HCT116 (cell line): ENCODE measurements at regions not wholly inside any gene's neighbourhood (a gene's known extent, or its start where the extent isn't known, plus 50 kb on each side); places are given as distances from the start of the nearest gene placed in this dataset.

Source experiments
- EGR1 ChIP-seq: IDR thresholded peaks from 2 replicates; pipeline ENCODE4 v1.6.1; 2012; ENCODE audit warnings: low read depth
- EZH2 ChIP-seq: fragments of 200-600 bp; sonication (generic); IDR thresholded peaks from 2 replicates; pipeline ENCODE4 v1.6.1; 2017; ENCODE audit warnings: antibody characterized with exemption, mixed run types
- POLR2A ChIP-seq: IDR thresholded peaks from 2 replicates; pipeline ENCODE4 v1.7.0; 2011; ENCODE audit warnings: borderline replicate concordance; ENCODE audit not compliant: insufficient read depth, insufficient read length; ENCODE audit errors: extremely low read depth
- POLR2AphosphoS5 ChIP-seq: IDR thresholded peaks from 2 replicates; pipeline ENCODE4 v1.6.1; 2011; ENCODE audit warnings: mild to moderate bottlenecking, low read depth, low read length, moderate library complexity
- SIN3A ChIP-seq: IDR thresholded peaks from 2 replicates; pipeline ENCODE4 v1.6.1; 2012; ENCODE audit warnings: low read depth
- YY1 ChIP-seq: IDR thresholded peaks from 2 replicates; pipeline ENCODE4 v1.6.1; 2011; ENCODE audit warnings: low read length, low read depth, moderate library complexity, mild to moderate bottlenecking; ENCODE audit not compliant: insufficient replicate concordance; ENCODE audit errors: extremely low read depth
- TF ChIP-seq, protein P1 (sequence below), 3 experiments: fragments of 200-600 bp in 1 of 3; sonication (generic) in 1 of 3; IDR thresholded peaks in 2 of 3; conservative IDR thresholded peaks in 1 of 3; 2 replicates each; pipeline ENCODE4 v1.5.1; 2012 to 2017; ENCODE audit warnings: low read depth in 2 of 3, low read length in 2 of 3, antibody characterized with exemption in 1 of 3, borderline replicate concordance in 1 of 3, control low read depth in 1 of 3, mild to moderate bottlenecking in 1 of 3, mixed read lengths in 1 of 3, mixed run types in 1 of 3, moderate library complexity in 1 of 3; ENCODE audit not compliant: insufficient read depth in 1 of 3
- TF ChIP-seq, protein P2 (sequence below): IDR thresholded peaks from 2 replicates; pipeline ENCODE4 v1.6.1; 2011; ENCODE audit warnings: mild to moderate bottlenecking, low read length, moderate library complexity; ENCODE audit not compliant: insufficient replicate concordance; ENCODE audit errors: extremely low read depth
- TF ChIP-seq, protein P3 (sequence below): IDR thresholded peaks from 2 replicates; pipeline ENCODE4 v1.6.1; 2012; ENCODE audit warnings: low read depth

DNA sequence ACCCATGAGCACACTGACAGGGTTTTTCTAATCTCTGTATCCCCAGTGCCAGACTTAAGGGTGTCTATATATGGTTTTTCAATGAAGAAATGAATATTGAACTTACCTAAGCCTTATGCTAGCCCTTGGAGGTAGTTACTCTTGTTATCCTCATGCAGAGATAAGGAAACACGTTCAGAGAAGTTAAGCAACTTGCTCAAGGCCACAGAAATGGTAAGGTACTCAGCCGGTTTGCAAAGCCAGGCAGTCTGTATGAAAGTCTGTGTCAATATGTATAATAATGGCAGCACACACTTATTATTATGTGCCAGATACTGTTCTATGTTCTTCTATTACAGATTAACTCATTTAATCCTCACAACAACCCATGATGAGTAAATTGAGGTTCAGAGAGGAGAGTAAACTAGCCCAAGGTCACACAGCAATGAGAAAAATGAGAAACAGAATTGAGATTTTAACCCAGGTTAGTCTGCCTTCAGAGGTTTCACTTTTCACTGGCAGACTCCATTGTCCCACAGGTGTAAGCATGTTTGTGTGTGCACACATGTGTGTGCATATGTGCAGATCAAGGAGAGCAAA, 54.6 kb upstream of the CSF3R start:
- TF ChIP-seq EZH2 (no peak), YY1 (no peak), POLR2A (no peak), EGR1 (no peak), POLR2AphosphoS5 (no peak), SIN3A (no peak)
- TF ChIP-seq, protein P1, sequence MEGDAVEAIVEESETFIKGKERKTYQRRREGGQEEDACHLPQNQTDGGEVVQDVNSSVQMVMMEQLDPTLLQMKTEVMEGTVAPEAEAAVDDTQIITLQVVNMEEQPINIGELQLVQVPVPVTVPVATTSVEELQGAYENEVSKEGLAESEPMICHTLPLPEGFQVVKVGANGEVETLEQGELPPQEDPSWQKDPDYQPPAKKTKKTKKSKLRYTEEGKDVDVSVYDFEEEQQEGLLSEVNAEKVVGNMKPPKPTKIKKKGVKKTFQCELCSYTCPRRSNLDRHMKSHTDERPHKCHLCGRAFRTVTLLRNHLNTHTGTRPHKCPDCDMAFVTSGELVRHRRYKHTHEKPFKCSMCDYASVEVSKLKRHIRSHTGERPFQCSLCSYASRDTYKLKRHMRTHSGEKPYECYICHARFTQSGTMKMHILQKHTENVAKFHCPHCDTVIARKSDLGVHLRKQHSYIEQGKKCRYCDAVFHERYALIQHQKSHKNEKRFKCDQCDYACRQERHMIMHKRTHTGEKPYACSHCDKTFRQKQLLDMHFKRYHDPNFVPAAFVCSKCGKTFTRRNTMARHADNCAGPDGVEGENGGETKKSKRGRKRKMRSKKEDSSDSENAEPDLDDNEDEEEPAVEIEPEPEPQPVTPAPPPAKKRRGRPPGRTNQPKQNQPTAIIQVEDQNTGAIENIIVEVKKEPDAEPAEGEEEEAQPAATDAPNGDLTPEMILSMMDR (IDR thresholded peaks at IDR 0.05 in 2 of 3, conservative IDR thresholded peaks at IDR 0.05 in 1 of 3; ENCODE audit: borderline replicate concordance in 1 of 3, insufficient read depth in 1 of 3, low read depth in 2 of 3, low read length in 2 of 3) = no peak
- TF ChIP-seq, protein P2, sequence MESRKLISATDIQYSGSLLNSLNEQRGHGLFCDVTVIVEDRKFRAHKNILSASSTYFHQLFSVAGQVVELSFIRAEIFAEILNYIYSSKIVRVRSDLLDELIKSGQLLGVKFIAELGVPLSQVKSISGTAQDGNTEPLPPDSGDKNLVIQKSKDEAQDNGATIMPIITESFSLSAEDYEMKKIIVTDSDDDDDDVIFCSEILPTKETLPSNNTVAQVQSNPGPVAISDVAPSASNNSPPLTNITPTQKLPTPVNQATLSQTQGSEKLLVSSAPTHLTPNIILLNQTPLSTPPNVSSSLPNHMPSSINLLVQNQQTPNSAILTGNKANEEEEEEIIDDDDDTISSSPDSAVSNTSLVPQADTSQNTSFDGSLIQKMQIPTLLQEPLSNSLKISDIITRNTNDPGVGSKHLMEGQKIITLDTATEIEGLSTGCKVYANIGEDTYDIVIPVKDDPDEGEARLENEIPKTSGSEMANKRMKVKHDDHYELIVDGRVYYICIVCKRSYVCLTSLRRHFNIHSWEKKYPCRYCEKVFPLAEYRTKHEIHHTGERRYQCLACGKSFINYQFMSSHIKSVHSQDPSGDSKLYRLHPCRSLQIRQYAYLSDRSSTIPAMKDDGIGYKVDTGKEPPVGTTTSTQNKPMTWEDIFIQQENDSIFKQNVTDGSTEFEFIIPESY = no peak
- TF ChIP-seq, protein P3, sequence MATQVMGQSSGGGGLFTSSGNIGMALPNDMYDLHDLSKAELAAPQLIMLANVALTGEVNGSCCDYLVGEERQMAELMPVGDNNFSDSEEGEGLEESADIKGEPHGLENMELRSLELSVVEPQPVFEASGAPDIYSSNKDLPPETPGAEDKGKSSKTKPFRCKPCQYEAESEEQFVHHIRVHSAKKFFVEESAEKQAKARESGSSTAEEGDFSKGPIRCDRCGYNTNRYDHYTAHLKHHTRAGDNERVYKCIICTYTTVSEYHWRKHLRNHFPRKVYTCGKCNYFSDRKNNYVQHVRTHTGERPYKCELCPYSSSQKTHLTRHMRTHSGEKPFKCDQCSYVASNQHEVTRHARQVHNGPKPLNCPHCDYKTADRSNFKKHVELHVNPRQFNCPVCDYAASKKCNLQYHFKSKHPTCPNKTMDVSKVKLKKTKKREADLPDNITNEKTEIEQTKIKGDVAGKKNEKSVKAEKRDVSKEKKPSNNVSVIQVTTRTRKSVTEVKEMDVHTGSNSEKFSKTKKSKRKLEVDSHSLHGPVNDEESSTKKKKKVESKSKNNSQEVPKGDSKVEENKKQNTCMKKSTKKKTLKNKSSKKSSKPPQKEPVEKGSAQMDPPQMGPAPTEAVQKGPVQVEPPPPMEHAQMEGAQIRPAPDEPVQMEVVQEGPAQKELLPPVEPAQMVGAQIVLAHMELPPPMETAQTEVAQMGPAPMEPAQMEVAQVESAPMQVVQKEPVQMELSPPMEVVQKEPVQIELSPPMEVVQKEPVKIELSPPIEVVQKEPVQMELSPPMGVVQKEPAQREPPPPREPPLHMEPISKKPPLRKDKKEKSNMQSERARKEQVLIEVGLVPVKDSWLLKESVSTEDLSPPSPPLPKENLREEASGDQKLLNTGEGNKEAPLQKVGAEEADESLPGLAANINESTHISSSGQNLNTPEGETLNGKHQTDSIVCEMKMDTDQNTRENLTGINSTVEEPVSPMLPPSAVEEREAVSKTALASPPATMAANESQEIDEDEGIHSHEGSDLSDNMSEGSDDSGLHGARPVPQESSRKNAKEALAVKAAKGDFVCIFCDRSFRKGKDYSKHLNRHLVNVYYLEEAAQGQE = no peak
